ENCODE measurements at regions not wholly inside any gene's neighbourhood (a gene's known extent, or its start where the extent isn't known, plus 50 kb on each side); places are given as distances from the start of the nearest gene placed in this dataset.

DNA sequence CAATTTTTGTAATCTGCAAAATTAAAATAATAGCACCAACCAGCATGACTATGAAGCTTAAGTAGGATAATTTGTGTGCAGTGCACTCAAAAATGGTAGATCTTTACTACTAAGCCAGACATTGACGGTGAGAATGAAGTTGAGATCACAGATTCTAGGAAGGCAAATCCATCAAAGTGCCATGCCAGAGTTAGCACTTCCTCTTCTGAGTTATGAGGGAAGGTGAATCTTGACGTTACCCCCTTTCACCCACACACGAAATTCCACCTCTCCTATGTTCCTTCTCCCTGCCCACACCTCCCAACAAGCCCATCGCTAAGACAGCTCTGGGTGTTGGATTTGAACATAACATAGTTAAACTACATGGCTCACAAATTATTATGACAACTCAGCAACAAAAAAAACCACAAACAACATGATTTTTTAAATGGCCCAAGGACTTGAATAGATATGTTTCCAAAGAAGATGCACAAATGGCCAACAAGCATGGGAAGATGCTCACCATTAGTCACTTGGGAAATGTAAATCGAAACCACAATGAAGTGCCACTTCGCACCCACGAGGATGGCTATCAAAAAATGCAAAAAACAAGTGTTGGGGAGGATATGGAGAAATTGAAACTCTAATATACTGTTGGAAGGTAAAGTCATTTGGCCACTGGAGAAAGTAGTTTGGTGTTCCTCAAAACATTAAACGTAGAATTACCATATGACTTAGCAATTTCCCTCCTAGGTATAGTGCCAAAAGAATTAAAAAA lies 119.3 kb upstream of the RAP1B start:
- no peak for DNase-seq (ENCODE audit: low read depth, low spot score)
- no peak overlapping the region for H3K4me3 ChIP-seq (ENCODE audit: low read length)

DNA sequence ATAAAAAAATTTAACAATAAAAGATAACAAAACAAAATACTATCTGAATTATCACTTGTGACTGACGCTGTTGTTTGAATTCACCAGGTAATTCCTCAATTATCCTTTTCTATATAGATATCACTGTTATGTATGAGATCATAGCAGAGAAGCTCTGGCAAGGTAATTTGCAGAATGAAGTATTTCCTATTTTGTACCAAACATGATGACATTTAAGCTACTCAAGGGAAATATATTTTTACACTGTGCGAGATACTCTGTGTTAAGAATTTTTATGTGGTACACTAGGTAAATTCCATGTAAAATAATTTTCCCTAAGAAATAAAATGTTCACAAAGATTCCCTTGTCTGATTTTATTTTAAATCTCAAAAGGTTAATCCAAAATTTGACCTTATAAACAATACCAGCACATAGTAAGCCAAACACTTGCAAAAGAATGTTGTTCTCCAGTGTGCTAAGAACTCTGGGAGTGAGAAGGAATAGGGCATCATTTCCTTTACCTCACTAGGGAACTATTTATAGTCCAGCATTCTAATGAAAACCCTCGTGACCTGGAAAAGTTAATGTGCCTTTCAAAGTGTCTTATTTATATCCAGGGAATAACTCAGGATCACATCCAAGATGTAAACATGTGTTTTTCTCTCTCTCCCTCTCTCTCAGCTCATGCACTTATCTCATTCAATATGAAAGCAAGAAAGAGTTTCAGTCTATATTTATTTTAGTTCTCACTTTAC lies 115.2 kb upstream of the RAP1B start:
- no peak for DNase-seq (ENCODE audit: low read depth, low spot score)

DNA sequence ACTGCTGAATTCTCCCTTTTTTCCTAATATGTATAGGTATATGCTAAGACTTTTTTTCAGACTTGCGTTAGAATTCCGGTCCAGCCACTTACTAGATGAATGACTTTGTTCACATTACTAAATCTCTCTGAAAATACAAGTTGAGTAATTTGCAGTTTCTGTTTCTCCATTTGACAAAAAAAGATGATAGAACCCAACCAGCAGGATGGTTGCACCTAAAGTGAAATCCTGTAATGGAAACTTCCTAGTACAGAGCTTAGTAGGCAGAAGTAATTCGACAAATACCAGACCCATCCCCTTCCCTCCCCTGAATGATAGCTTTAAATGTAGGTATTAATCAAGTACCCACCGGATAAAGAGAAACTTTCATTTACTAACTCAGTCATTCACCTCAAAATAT lies 113.6 kb upstream of the RAP1B start:
- no peak overlapping the region for H3K4me3 ChIP-seq (ENCODE audit: low read length)
- no peak for DNase-seq (ENCODE audit: low read depth, low spot score)

More for the DNA sequence above, 115.2 kb upstream of the RAP1B start:
- no peak overlapping the region for H3K4me3 ChIP-seq (ENCODE audit: low read length)

DNA sequence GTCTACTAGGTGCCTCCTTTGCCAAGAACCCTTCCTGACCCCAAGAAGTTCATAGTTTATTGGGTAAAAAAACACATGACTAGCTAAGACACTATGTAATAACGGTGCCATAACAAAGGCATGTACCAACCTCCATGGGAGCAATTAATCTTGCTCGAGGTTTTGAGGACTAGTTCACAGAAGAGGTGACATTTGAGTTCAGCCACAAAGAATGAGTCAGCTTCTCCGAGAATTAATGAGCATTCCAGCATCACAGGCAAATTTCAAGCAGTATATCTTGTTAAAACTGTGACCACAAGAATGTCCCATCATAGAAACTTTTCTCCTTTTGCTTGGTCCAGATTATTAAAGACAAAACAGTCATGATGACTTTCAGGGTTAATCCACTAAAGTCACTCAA lies 113.0 kb upstream of the RAP1B start:
- no peak for DNase-seq (ENCODE audit: low read depth, low spot score)

DNA sequence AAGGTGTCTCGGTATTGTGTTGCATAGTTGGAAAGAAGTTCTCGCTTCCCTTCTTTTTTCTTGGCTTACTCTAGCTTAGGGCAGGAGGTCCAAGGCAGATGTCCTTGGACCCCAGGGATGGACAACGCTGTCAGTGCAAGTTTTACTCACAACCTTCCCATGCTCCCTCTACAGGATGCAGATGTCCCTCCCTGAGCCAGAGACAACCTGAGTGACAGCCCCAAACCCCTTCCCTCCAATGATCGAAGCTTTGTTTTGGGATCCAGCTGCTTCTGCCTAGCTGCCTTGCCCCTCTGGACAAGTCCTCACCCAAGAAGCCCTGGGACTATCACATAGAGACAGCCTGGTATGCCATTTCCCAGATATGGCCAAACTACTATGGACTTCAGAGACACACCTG lies 112.0 kb upstream of the RAP1B start:
- DNase-seq (ENCODE audit: low read depth, low spot score): no peak

More for the DNA sequence above, 113.0 kb upstream of the RAP1B start:
- H3K4me3 ChIP-seq (ENCODE audit: low read length): no peak overlapping the region

DNA sequence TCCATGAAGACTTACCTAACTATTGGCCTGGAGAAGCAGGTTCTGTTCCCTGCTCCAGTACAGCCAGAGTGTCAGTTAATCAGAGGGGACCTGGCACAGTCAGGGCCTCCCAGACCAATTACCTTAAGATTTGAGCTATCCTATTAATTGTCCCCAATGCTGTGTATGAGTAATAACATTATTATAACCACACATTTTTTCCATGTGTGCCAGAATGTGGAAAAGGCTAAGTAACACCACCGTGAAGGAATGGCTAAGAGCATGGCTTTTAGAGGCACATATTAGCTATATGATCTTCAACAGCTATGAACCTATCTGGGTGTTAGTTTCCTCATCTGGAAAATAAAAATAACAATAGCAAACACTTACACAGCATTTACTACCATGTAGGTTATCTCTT lies 111.1 kb upstream of the RAP1B start:
- no peak overlapping the region for H3K4me3 ChIP-seq (ENCODE audit: low read length)
- DNase-seq (ENCODE audit: low read depth, low spot score): no peak

More for the DNA sequence above, 112.0 kb upstream of the RAP1B start:
- no peak overlapping the region for H3K4me3 ChIP-seq (ENCODE audit: low read length)

DNA sequence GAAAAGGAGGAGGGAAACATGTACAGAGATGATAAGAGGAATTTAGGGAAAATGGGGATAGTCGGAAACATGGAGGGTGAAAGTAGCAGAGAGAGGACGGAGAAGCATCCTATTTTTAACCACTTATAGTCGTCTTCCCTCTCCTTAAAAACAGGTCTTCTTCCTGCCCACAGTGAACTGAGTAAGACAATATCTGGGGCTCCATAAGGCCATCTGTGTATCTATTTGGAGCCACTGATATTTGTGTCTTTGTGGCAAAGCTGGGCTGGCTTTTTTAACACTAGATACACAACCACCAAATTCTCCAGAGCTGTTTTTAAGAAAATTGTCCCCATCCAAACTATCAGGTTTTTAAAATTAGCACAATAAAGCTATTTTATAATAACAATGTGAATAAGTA lies 109.5 kb upstream of the RAP1B start:
- no peak overlapping the region for H3K4me3 ChIP-seq (ENCODE audit: low read length)
- DNase-seq (ENCODE audit: low read depth, low spot score): no peak

DNA sequence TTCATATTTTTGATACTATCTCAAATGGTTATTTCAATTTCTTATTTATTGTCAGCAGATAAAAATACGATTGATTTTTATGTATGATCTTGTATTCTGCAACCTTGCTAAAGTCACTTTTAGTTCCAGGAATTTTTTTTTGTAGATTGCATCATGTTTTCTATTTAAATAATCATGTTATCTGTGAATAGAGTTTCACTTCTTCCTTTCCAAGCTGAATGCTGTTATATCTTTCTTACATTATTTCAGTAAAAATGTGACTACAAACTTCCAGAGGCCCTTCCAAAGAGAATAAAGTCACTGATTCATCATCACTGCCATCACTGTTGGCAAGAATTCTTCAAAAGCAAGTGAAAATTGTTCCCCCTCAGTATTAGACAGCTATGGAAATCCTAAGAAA lies 104.7 kb upstream of the RAP1B start:
- no peak for DNase-seq (ENCODE audit: low read depth, low spot score)
- no peak overlapping the region for H3K4me3 ChIP-seq (ENCODE audit: low read length)

DNA sequence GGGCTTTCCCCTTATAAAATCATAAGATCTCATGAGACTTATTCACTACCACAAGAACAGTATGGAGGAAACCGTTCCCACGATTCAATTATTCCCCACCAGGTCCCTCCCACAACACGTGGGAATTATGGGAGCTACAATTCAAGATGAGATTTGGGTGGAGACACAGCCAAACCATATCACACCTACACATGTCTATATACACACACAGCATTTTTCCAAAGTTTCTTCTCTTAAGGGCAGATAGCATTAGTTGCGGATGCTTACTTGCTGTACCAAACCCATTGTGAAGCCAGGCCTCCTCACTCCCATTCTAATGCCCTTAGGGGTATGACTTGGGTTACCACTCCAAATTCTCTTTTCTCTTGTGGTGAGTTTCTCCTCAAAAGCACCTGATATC lies 104.1 kb upstream of the RAP1B start:
- DNase-seq (ENCODE audit: low read depth, low spot score): no peak
- H3K4me3 ChIP-seq (ENCODE audit: low read length): no peak overlapping the region

DNA sequence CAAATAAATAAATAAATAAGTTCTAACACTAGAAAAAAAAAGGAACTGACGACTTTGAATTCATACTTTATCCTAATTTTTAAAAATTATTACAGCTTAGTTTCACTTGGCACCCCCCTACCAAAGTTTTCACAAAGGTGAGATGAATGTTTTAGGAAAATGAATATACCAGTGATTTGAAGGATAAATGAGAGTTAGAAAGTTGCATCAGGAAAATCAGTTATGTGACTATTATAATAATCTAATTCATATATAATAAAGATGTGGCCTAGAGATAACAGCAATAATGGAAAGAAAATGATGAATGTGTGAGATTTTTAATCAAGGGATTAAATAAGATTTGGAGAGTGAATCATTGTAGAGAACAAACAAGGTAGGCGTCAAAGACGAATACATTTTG lies 103.0 kb upstream of the RAP1B start:
- no peak overlapping the region for H3K4me3 ChIP-seq (ENCODE audit: low read length)
- no peak for DNase-seq (ENCODE audit: low read depth, low spot score)

DNA sequence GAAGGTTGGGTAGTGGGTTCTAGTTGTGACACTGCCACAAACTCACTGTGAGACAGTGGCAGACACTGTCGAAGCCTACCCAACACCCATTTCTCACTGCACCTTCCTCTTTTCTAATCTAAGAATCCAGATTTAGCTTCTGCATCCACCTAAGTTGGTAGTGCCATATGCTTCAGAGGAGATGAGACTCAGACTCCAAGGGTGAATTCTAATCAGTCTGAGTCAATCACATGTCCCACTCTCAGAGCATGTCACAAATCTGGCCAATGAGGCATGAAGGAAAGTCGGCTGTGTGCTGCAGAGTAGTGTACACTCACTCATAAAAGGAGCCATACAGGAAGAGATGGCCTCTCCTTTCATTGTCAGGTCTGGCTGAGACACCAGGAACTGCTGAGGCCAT lies 102.1 kb upstream of the RAP1B start:
- no peak overlapping the region for H3K4me3 ChIP-seq (ENCODE audit: low read length)
- no peak for DNase-seq (ENCODE audit: low read depth, low spot score)

DNA sequence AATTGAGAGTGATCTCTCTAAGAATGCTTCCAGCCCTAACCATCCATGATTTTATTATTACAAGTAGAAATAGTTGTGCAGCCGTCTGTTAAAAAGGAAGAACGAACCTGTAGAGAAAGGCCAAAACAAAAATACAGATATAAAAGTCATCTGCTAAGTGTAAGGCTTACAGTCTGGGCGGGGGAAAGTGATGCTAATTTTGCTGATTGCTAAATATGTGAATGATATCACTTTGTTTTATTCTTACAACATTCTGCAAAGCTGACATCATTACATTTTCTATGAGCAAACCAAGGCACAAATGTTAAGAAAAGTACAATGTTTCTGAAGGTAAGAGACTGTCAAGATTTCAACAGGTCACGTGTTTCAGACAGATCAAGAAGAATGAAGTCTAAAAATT lies 101.5 kb upstream of the RAP1B start:
- no peak for DNase-seq (ENCODE audit: low read depth, low spot score)
- H3K4me3 ChIP-seq (ENCODE audit: low read length): no peak overlapping the region

DNA sequence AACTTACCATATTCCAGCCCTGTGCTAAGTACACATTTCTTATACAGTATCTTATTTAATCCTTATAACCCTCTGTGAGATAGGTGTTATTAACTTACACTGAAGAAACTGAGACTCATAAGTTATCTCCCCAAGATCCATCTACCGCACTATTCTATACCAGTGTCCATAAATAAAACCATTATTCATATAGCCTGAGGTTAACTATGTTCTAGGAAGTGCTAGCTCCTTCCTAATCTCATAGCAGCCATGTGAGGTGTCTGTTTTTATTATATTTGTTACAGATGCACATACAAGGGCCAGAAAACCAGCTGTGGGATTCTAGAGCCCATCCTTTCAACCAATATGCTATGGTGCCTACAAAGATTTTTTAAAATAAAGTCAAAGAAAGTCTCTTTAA lies 100.3 kb upstream of the RAP1B start:
- no peak for DNase-seq (ENCODE audit: low read depth, low spot score)
- H3K4me3 ChIP-seq (ENCODE audit: low read length): no peak overlapping the region

DNA sequence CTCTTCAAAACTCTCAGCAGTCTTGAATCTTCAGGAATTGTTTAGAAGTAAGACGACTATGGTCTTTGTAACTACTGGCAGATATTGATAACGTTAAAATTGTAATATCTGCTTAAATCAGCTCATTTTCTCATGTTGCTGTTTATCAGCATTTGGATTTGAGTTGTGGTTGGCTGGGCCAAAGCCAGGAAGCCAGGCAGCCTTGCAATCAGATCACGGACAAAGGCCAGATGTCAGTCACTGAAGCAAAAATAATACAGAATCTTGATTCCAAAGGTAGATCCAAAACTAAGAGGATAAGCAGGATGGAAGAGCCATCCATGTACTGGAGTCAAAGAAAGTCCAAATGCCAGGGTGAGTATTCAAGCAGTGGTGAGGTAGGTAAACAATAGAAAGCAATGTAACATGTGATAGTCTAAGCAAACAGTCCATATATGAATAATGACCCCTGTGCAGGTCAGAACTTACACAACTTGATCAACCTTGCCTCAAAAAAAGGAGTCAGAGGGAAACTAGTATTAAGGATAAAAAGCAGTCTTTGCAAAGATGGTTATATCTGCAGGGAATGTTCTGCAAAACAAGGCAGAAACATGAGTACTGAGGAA lies 95.8 kb upstream of the RAP1B start:
- no peak overlapping the region for H3K4me3 ChIP-seq (ENCODE audit: low read length)
- DNase-seq (ENCODE audit: low read depth, low spot score): no peak

DNA sequence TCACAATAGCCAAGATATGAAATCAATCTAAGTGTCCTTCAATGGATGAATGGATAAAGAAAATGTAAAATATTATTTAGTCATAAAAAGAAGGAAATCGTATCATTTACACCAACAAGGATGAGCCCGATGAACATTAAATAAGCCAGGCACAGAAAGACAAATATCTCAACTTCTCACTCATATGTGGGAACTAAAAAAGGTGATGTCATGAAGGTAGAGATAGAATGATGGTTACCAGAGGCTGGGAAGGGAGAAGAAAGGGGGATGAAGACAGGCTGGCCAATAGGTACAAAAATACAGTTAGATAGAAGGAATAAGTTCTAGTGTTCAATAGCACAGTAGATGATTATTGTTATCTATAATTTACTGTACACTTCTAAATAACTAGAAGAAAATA lies 94.9 kb upstream of the RAP1B start:
- no peak for DNase-seq (ENCODE audit: low read depth, low spot score)
- H3K4me3 ChIP-seq (ENCODE audit: low read length): no peak overlapping the region

DNA sequence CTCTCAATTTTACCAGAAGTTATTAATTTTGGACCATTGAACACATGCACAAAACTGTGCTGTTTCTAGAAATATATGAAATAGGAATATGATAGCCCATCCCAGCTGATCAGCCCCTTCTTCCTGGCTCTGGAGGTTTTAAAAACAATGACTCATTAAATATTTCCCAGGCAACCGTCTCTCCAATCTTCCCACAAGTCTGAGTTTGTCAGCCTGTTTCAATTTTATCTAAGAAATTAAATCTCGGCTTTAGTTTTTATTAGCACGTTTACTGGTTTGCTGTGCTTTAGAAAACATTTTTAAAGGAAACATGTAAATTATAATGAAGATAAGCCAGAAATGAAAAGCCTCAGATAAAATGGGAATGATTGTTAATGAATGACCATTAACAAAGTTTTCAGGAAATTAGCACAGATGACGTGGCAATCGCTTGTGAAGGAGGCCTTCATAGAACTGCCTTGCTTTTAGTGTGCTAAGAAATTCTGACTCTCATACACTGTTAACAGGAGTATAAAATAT lies 89.3 kb upstream of the RAP1B start:
- H3K4me3 ChIP-seq (ENCODE audit: low read length): no peak overlapping the region
- DNase-seq (ENCODE audit: low read depth, low spot score): no peak

DNA sequence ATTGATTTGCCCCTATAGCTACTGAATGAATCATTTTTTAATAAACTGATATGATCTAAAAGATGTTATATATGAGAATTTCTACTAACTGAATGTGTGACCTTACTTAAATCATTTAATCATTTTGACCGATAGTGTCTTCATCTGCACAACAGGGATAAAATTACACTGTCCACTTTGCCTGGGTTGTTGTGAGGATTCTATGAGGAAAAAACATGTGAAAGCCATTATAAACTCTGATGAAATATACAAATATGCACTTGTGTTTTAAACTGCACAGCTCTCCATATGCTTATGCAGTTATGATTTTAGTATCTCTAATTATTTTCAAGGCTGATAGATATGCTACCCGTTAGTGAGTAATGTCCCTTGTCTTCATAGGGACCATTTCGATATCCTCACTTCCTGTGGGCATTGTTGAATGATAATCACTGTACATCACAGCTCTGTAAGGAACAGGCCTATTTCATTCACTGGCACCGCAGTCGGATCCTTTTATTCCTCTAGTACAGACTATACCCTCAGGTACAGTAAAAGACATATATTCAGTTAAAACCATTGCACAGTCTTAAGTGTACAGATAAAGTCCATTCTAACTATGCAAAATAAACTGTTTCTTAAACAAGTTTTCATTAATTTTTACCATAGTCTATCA lies 88.7 kb upstream of the RAP1B start:
- no peak for DNase-seq (ENCODE audit: low read depth, low spot score)
- H3K4me3 ChIP-seq (ENCODE audit: low read length): no peak overlapping the region

DNA sequence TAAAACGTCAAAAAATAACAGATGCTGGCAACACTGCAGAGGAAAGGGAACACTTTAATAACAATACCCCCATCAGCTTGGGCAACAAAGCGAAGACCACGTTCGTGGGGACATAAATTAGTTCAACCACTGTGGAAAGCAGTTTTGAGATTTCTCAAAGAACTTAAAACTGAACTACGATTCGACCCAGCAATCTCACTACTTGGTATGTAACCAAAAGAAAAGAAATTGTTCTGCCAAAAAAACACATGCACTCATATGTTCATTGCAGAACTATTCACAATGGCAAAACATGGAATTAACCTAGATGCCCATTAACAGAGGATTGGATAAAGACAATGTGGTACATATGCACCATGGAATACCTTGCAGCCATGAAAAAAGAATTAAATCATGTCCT lies 81.2 kb upstream of the RAP1B start:
- DNase-seq (ENCODE audit: low read depth, low spot score): no peak
- no peak overlapping the region for H3K4me3 ChIP-seq (ENCODE audit: low read length)

DNA sequence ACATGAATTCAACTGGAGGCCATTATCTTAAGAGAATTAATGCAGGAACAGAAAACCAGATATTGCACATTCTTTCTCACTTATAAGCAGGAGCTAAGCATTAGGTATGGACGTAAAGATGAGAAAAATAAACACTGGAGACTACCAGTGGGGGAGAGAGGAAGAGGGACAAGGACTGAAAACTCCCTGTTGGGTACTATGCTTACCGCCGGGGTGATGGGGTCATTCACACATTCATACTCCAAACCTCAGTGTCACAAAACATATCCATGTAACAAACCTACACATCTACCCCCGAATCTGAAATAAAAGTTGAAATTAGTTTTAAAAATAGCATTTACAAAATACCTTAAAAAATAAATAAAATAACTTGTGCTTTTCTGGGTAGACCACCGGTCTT lies 80.8 kb upstream of the RAP1B start:
- no peak overlapping the region for H3K4me3 ChIP-seq (ENCODE audit: low read length)
- DNase-seq (ENCODE audit: low read depth, low spot score): no peak

DNA sequence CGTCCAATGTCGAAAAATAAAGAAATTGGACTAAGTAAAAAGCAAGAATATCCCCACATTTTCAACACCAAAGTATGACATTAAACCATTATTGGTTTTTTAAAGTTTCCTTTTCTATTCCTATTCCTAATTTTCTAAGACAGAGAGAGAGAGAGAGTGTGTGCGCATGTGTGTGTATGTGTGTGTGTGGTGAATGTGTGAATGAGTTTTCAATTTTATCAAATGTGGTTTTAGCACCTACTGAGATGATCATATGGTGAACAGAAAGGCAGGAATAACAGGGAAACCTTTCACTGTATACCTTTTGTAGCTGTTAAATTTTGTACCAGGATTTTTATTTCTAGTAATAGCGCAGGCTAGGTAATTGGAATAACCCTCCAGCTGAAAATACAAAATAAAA lies 80.4 kb upstream of the RAP1B start:
- no peak overlapping the region for H3K4me3 ChIP-seq (ENCODE audit: low read length)
- no peak for DNase-seq (ENCODE audit: low read depth, low spot score)

All from Jurkat, Clone E6-1 (cell line).